PC-9 (cell line): ENCODE measurements at regions not wholly inside any gene's neighbourhood (a gene's known extent, or its start where the extent isn't known, plus 50 kb on each side); places are given as distances from the start of the nearest gene placed in this dataset.

Experiments
- CTCF ChIP-seq: fragments of 200-600 bp; sonication (generic); conservative IDR thresholded peaks from 2 replicates; pipeline ENCODE4 v1.6.1; 2017; ENCODE audit warnings: mixed run types, antibody characterized with exemption, mild to moderate bottlenecking, moderate library complexity
- EZH2 ChIP-seq: fragments of 200-600 bp; sonication (generic); IDR thresholded peaks from 2 replicates; pipeline ENCODE4 v1.8.0; 2017; ENCODE audit warnings: antibody characterized with exemption, low read depth

GRCh38 chr6:156451088-156451487, 326.1 kb upstream of the ARID1B start:
- no peak for TF ChIP-seq CTCF
- no peak for TF ChIP-seq EZH2
